HG03442 (cell line): ENCODE measurements at regions not wholly inside any gene's neighbourhood (a gene's known extent, or its start where the extent isn't known, plus 50 kb on each side); places are given as distances from the start of the nearest gene placed in this dataset.
"Not testable (repeated sequence)": the region's sequence is repeated elsewhere in the genome, so short reads cannot be mapped to it uniquely, and the experiment has no call there.

Source experiments
- ATAC-seq: cut with Tn5 transposase; IDR thresholded peaks from one replicate; pipeline ENCODE4 v1.9.1; 2021; ENCODE audit warnings: mild to moderate bottlenecking, moderate library complexity; ENCODE audit not compliant: unreplicated experiment

- no peak for ATAC-seq
These were observed 407.0 kb downstream of the KLHL4 start for GRCh38 chrX:87924619-87925018.

GRCh38 chrX:87941841-87942240 lies 424.2 kb downstream of the KLHL4 start:
- ATAC-seq, result no peak

- no peak for ATAC-seq
These were observed 443.9 kb downstream of the KLHL4 start for GRCh38 chrX:87961471-87961870.

GRCh38 chrX:87968118-87968517 lies 450.5 kb downstream of the KLHL4 start:
- ATAC-seq, result no peak

DNA sequence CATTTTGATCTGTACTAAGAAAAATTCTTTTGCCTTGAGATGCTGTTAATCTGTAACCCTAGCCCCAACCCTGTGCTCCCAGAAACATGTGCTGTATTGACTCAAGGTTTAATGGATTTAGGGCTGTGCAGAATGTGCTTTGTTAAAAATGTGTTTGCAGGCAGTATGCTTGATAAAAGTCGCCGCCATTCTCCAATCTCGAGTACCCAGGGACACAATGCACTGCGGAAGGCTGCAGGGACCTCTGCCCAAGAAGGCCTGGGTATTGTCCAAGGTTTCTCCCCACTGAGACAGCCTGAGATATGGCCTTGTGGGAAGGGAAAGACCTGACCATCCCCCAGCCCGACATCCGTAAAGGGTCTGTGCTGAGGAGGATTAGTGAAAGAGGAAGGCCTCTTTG lies 454.5 kb downstream of the KLHL4 start:
- not testable (repeated sequence) for ATAC-seq

- no peak for ATAC-seq
These were observed 457.8 kb downstream of the KLHL4 start for GRCh38 chrX:87975365-87975764.

DNA sequence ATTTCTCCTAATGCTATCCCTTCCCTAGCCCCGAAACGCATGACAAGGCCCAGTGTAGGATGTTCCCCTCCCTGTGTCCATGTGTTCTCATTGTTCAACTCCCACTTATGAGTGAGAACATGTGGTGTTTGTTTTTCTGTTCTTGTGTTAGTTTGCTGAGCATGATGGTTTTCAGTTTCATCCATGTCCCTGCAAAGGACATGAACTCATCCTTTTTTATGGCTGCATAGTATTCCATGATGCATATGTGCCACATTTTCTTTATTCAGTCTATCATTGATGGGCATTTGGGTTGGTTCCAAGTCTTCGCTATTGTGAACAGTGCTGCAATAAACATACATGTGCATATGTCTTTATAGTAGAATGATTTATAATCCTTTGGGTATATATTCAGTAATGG lies 490.3 kb downstream of the KLHL4 start:
- ATAC-seq, result not testable (repeated sequence)

DNA sequence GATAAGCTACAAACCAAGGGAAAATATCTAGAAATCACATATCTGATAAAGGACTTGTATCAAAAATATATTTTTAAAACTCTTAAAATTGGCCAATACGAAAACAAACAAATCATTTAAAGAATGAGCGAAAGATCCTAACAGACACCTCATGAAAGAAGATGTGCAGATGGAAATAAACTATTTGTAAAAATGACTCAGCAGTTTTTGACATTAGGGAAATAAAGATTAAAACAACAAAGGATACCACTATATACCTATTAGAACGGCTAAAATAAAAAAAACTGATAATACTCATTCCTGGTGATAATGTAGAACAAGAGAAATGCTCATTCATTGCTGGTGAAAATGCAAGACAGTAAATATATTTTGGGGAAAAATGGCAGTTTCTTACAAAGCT lies 506.4 kb downstream of the KLHL4 start:
- no peak for ATAC-seq

DNA sequence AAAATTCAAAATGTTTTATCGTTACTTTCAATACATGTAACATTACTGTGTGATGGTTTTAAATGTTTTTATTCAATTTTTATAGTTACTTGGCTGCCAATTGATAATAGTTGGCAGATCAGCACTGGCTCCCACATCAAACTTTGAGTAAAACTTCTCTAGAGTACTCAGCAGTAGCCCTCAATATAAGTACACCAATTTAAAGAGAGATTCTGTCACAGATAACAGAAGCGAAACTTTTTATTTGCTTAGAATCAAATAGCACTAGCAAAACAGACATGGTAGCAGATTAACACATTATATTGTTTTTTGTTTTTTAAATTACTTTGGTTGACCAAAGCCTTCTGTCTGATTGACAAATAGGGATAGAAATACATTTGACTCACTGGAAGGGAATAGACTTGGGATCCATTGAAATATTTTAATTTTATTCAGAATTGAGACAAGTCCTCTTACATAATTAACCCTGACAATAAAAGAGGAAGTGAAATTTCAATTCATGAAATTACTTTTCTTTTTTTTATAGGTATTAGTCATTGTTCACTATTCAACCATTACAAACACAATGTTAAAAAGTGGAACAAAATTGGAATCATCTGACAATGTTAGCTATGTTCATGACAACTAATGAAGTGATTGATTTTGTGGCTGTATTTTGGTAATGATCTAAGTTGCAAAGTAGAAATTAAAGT lies 554.9 kb downstream of the KLHL4 start:
- ATAC-seq, result no peak

- no peak for ATAC-seq
These were observed 584.4 kb downstream of the KLHL4 start for GRCh38 chrX:88101968-88102367.

DNA sequence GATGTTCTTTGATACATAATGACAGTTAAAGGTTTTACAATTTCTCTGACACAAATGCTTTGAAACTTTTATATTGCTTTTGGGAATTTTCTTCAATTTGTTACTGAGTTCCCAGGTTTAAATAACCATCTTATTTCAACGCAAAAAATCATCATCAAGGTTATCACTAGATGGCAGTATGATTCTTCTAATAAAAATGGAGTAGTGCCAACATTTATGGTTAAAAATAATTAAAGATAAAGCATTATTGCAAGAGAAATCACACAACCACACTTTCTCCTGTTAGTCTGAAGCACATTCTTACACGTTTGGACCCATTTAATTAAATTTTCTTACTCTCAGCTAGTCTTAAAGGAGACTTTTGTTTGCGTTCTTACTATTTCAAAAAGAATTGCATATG lies 611.3 kb upstream of the CPXCR1 start:
- no peak for ATAC-seq

- no peak for ATAC-seq
These were observed 610.7 kb upstream of the CPXCR1 start for GRCh38 chrX:88136328-88136727.

DNA sequence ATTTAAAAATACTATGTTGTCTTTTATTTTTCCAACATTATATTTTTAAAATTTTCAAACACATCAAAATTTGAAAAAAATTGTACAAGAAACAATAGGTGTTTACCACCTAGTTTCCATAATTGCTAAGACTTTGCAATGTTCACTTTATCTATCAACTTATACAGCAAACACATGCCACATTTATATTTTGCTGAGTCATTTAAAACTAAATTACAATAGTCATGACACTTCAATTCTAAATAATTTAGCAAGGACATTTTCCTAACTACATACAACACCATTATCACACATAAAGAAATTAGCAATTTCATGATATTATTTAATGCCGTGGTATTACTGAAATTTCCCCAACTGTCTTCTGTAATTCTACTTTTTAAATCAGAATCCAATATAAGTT lies 600.4 kb upstream of the CPXCR1 start:
- ATAC-seq, result no peak

- no peak for ATAC-seq
These were observed 576.5 kb upstream of the CPXCR1 start for GRCh38 chrX:88170553-88170952.

DNA sequence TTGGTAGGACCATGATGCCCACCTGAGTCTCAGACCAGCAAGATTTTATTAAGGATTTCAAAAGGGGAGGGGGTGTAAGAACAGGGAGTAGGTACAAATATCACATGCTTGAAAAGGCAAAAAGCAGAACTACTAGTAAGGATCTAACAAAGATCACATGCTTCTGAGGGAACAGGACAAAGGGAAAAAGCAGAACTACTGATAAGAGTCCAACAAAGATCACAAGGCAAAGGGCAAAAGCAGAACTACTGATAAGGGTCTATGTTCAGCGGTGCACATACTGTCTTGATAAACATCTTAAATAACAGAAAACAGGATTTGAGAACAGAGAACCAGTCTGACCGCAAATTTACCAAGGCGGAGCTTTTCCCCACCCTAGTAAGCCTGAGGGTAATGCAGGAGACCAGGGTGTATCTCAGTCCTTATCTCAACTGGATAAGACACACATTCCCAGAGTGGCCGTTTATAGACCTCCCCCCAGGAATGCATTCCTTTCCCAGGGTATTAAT lies 573.0 kb upstream of the CPXCR1 start:
- ATAC-seq, result not testable (repeated sequence)

DNA sequence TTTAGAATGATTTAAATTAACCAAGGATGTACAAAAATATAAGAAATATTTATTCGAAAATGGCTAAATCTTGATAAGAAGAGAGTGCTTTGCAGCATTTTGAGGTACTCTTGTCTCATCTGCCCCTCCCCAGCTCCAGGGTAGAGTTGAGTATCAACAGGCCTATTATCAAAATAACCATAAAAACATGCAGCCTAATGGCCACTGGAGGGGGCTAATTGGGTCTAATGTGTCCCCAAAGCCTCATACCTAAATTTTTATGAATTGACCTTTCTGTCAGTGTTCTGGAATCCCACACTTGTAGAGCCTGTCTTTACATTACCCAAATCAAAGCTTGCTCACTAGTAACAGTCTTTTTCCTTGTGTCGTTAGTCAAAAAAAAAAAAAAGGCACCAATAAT lies 544.9 kb upstream of the CPXCR1 start:
- ATAC-seq, result no peak

DNA sequence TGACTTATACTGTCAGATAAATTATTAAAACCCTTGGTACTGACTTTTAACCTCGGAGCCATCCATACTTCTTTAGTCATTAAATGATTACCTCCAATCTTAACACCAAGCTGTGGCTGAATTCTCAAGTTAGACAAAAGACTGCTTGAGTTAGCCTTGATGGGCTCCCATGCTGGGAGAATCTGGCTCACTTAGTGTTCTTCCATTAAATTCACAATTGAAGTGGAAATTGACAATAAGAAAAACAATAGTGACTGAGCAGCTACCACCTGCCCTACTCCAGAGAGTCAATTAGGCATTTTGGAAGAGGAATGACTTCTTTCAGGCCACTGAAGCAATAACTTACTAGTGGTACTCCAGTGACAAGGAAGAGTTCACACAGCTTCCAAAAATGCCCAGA lies 503.0 kb upstream of the CPXCR1 start:
- ATAC-seq, result no peak

GRCh38 chrX:88284844-88285243 lies 462.2 kb upstream of the CPXCR1 start:
- ATAC-seq, result no peak

- not testable (repeated sequence) for ATAC-seq
These were observed 433.1 kb upstream of the CPXCR1 start for GRCh38 chrX:88313972-88314371.

- no peak for ATAC-seq
These were observed 421.4 kb upstream of the CPXCR1 start for GRCh38 chrX:88325634-88326033.

- ATAC-seq, result no peak
These were observed 391.8 kb upstream of the CPXCR1 start for GRCh38 chrX:88355252-88355651.

DNA sequence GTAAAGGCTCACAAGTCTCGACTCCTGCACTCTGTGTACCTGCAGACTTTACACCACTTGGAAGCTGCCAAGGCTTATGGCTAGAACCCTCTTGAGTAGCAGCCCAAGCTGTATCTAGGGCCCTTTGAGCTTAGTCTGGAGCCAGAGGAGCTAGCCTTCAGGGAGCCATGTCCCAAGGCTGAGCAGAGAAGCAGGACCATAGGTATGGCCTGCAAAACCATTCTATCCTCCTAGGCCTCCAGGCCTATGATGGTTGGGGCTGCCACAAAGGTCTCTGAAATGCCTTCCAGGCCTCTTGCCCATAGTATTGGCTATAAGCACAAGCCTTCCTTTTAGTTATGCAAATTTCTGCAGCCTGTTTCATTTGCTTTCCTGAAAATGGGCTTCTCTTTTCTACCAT lies 380.7 kb upstream of the CPXCR1 start:
- no peak for ATAC-seq

- no peak for ATAC-seq
These were observed 368.6 kb upstream of the CPXCR1 start for GRCh38 chrX:88378406-88378805.
